Testis (tissue), 2 donors: ENCODE measurements at regions not wholly inside any gene's neighbourhood (a gene's known extent, or its start where the extent isn't known, plus 50 kb on each side); places are given as distances from the start of the nearest gene placed in this dataset.

Experiments
- CTCF ChIP-seq, 3 experiments: fragments of 450-650 bp in 2 of 3; fragments of 200-600 bp in 1 of 3; sonication (generic) in 1 of 3; IDR thresholded peaks; one replicate each; pipeline ENCODE4 v1.5.1; 2016 to 2019; ENCODE audit warnings: antibody characterized with exemption in 3 of 3, mild to moderate bottlenecking in 2 of 3, moderate library complexity in 1 of 3
- POLR2A ChIP-seq: fragments of 450-650 bp; IDR thresholded peaks from one replicate; pipeline ENCODE4 v1.6.1; 2017; ENCODE audit warnings: antibody characterized with exemption, mild to moderate bottlenecking, moderate library complexity

GRCh38 chr18:64416990-64417389 lies 268.1 kb upstream of the LINC00305 start:
- no peak for TF ChIP-seq CTCF (IDR thresholded peaks at IDR 0.05)
- TF ChIP-seq POLR2A: no peak
